GM21737 (cell line): ENCODE measurements at regions not wholly inside any gene's neighbourhood (a gene's known extent, or its start where the extent isn't known, plus 50 kb on each side); places are given as distances from the start of the nearest gene placed in this dataset.
A peak's percentile ranks its signal among the peaks of the same experiment; 100 is the strongest.
"Not testable (repeated sequence)": the region's sequence is repeated elsewhere in the genome, so short reads cannot be mapped to it uniquely, and the experiment has no call there.

Source experiments
- ATAC-seq: cut with Tn5 transposase; IDR thresholded peaks from one replicate; pipeline ENCODE4 v1.9.1; 2021; ENCODE audit warnings: mild to moderate bottlenecking, moderate library complexity; ENCODE audit not compliant: unreplicated experiment

GRCh38 chr3:153885359-153885758 lies 235.8 kb upstream of the ARHGEF26 start:
- ATAC-seq: no peak

DNA sequence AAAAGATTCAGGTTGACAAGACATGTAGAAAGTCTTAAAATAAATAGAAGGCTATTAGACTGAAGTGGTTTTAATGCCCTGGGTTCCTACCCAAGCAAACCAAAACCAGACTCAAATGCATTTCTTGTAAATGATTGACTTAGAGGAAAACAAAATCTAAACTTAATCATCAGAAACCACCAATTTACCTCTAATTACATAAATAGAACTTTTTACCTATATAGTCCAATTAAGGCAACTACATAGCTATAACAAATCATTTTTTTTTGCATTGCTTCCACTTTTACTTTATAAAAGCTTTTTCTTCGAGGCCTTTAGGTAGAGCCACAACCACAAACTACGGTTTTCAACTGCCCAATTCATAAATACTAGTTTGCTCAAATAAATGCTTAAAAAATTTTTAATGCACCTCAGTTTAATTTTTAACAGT lies 231.3 kb upstream of the ARHGEF26 start:
- no peak for ATAC-seq

GRCh38 chr3:153892126-153892525 lies 229.1 kb upstream of the ARHGEF26 start:
- ATAC-seq: no peak

- ATAC-seq: no peak
Measured at GRCh38 chr3:153894857-153895256, 226.3 kb upstream of the ARHGEF26 start.

DNA sequence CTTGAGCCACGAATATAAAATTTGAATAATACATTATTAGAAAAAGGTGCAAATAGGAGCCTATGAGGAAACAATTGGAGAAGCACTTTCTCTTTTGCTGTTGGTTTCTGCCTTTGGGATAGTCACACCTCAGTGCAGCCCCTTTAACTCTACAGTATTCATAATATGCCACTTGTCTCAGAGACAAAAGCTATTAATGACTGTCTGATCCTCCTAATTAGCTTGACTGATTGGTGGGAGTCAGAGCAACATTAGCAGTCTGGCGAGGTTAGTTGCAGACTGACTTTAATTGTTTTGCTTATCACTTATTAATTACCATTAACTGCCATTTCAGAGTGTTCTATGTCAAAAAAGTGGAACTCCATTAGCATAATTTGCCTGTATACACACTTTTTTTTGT lies 225.0 kb upstream of the ARHGEF26 start:
- no peak for ATAC-seq

GRCh38 chr3:153897025-153897723 lies 224.0 kb upstream of the ARHGEF26 start:
- ATAC-seq: peak; percentile 81

DNA sequence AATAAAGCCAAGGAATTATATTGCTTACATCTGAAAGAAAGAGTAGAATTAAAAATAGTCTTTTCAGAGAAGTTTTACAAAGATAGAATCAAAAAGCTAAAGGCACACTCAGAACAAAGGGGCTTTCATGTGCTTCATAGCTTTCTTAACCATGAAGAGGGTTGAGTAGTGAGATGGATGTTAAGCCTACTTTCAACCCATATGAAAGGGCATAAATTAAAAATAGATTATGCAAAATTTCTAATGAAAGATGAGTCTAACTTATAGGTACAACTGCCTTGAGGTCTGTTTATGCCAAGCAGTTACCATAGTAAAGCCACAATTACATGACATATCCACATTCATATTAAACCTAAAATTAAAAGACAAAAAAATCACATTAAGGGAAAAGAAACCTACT lies 223.3 kb upstream of the ARHGEF26 start:
- ATAC-seq: peak; percentile 73

- no peak for ATAC-seq
Measured at GRCh38 chr3:153901152-153901551, 220.0 kb upstream of the ARHGEF26 start.

DNA sequence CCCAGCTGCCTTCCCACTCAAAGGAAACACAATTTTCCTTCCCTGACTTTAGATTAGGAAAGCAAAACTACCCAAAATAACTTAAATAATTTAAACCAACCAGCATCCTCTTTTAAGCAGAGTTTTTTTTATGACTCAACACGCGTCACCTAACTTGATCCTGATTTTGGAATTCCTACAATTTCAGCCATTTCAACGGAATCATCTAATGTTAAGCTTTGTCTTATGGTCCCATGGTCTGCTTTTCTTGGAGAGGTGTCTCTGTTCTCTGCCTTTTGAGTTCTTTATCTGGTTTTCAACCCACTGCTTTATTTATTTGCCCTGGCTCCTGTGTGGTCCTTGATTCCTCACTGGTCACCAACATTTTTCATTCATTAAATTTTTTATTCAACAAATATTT lies 219.2 kb upstream of the ARHGEF26 start:
- ATAC-seq: no peak

DNA sequence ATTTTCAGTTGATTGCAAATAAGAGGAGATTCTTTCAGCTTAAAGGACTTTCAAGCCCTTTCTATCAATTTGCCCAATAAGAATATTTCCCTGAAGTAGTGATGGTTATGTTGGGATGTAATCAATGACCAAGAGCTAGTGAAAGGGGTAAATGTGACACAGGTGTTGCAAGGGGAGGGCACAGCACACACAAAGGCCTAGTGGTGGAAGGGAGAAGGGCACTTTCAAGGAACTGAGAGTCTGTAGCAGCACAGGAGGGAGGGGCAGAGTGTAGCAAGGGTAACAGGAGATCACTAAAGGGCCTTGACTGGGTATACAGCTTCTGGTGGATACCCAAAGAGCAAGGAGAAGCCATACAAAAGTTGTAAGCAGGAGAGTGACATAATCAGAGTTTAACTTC lies 217.8 kb upstream of the ARHGEF26 start:
- ATAC-seq: no peak

GRCh38 chr3:153906366-153906765 lies 214.8 kb upstream of the ARHGEF26 start:
- no peak for ATAC-seq

DNA sequence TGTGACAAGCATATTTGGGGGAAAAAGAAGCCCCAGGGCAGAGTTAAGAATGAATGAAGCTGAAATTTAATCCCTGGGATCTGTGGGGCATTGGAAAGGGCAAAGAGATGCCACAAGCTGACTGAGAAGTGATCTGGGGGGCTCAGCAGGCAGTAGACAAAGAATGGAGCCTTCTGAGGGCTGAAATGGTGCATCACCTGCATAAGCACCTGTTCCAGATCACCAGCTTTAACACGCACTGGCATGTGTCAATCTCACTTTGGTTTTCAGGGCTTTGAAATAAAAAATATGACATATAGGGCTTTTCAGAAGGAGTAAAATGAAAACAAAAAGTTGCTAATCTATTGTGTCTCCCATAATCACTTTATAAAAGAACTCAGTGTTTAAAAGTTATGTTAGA lies 210.8 kb upstream of the ARHGEF26 start:
- no peak for ATAC-seq

- no peak for ATAC-seq
Measured at GRCh38 chr3:153911116-153911515, 210.1 kb upstream of the ARHGEF26 start.

DNA sequence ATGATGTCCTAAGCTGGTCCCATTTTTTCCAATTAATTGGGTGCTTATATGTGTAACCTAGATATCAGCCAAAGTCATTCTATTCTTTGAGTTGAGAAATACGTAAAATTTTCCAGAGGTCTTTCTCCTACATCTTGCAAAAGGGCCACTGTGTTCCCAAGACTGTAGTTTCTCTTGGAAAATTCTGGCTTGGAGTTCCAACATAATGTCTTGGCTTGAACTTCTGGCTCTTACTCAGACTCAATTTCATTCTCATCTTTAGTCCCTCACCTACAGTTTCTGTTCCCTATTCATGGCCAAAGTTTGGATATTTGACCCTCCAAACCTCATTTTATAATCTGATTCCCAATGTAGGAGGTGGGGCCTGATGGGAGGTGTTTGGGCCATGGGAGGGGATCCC lies 201.4 kb upstream of the ARHGEF26 start:
- ATAC-seq: no peak

GRCh38 chr3:153921826-153922225 lies 199.4 kb upstream of the ARHGEF26 start:
- no peak for ATAC-seq

DNA sequence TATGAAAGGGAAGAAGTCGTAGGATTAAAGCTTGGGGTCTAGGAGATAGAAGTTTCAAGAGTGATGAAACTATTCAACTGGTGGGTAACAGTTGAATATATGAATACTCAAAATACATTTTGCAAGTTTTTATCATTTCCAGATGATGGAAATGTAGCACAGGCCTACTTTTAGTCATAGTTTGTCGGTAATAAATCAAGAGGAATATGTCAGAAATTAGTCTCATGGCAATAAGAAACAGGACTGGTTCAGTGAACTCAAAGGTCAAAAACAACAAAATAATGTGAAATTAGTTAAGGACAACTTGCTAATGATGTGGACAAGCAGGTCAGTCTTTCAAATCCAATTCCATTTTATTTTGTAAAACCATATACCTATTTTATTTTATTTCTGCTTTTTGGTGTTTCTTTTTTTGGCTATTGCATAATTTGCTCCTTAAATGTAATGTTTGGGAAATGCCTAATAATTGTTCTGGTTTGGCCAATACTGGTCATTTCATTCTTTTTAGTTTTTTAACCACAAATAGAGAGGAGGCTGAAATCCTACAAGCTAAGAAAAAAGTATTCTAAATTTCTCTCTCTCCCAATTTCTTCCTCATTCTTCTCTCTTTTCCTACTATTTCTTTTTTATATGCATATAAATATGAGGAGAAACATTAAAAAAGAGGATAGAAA lies 195.2 kb upstream of the ARHGEF26 start:
- no peak for ATAC-seq

GRCh38 chr3:153927107-153927506 lies 194.1 kb upstream of the ARHGEF26 start:
- no peak for ATAC-seq

DNA sequence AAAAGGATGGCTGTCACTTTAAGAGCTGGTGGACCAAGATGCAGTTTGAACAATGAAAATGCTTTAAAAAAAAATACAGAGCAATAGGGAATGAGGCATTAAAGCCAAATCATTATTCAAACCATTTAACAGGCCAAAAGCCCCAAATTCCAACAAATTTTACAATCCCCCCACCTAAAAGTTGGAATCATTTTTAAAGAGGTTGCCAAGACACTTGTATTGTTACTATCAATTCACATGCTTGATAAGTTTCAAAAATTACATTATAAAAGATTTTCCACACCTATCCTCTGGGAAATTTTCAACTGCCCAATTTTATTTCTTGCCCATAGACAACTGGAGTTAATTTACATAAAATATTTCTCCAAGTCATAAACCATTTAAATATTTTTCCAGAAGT lies 192.3 kb upstream of the ARHGEF26 start:
- ATAC-seq: no peak

DNA sequence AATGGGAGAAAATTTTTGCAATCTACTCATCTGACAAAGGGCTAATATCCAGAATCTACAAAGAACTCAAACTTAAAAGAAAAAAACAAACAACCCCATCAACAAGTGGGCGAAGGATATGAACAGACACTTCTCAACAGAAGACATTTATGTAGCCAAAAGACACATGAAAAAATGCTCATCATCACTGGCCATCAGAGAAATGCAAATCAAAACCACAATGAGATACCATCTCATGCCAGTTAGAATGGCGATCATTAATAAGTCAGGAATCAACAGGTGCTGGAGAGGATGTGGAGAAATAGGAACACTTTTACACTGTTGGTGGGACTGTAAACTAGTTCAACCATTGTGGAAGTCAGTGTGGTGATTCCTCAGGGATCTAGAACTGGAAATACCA lies 187.7 kb upstream of the ARHGEF26 start:
- not testable (repeated sequence) for ATAC-seq

DNA sequence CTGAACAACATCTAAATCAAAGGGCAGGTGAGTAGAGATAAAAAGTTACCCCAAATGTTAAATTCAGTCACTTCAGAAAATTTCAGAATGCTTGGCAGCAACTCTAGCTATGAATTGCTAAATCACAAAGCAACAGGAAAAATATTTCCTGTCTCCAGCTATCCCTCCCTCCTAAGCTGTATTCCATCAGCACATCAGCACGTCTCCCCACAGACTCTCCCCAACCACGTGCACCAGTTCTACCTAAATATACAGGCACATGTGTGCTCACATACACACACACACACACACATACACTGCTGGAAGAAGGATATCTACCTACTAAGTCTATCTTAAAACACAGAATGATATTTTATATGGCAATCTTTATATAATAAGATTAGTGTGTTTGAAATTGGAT lies 177.1 kb upstream of the ARHGEF26 start:
- ATAC-seq: no peak

- ATAC-seq: no peak
Measured at GRCh38 chr3:153951276-153951675, 169.9 kb upstream of the ARHGEF26 start.

GRCh38 chr3:153952091-153952490 lies 169.1 kb upstream of the ARHGEF26 start:
- no peak for ATAC-seq

GRCh38 chr3:153956613-153957012 lies 164.6 kb upstream of the ARHGEF26 start:
- ATAC-seq: no peak
